Uterus (tissue), 3 donors: ENCODE measurements at regions not wholly inside any gene's neighbourhood (a gene's known extent, or its start where the extent isn't known, plus 50 kb on each side); places are given as distances from the start of the nearest gene placed in this dataset.

Experiments
- DNase-seq, 2 donors: peaks; one replicate each; pipeline ENCODE4 v3.0.0-alpha.2; 2019 to 2020
- H3K27ac ChIP-seq, 2 donors: fragments of 200-600 bp; sonication (generic); 1 replicate in 1 of 2; 2 replicates in 1 of 2; pipeline ENCODE4 v1.5.1; 2016 to 2018
- H3K27me3 ChIP-seq, 2 donors: fragments of 200-600 bp; sonication (generic); one replicate each; pipeline ENCODE4 v1.5.1; 2018 to 2019; ENCODE audit warnings: control low read depth in 1 of 2
- H3K36me3 ChIP-seq, 2 donors: fragments of 200-600 bp; sonication (generic); one replicate each; pipeline ENCODE4 v1.5.1; 2019; ENCODE audit warnings: control low read depth in 1 of 2
- H3K4me1 ChIP-seq, 2 donors: fragments of 200-600 bp; sonication (generic); one replicate each; pipeline ENCODE4 v1.5.1; 2018 to 2019; ENCODE audit warnings: control low read depth in 1 of 2
- H3K4me3 ChIP-seq, 2 donors: fragments of 200-600 bp; sonication (generic); 1 replicate in 1 of 2; 2 replicates in 1 of 2; pipeline ENCODE4 v1.5.1; 2018 to 2019; ENCODE audit warnings: mild to moderate bottlenecking in 1 of 2
- H3K9me3 ChIP-seq, 2 donors: fragments of 200-600 bp; sonication (generic); one replicate each; pipeline ENCODE4 v1.5.1; 2019; ENCODE audit warnings: control low read depth in 1 of 2
- CTCF ChIP-seq, 4 experiments: fragments of 200-600 bp in 2 of 4; fragments of 450-650 bp in 2 of 4; sonication (generic) in 2 of 4; IDR thresholded peaks; one replicate each; pipeline ENCODE4 v1.5.1; 2016 to 2019; ENCODE audit warnings: antibody characterized with exemption in 4 of 4, mild to moderate bottlenecking in 2 of 4, moderate library complexity in 1 of 4
- POLR2A ChIP-seq, 2 donors: fragments of 450-650 bp; IDR thresholded peaks; one replicate each; pipeline ENCODE4 v1.6.1; 2016; ENCODE audit warnings: antibody characterized with exemption in 2 of 2, mild to moderate bottlenecking in 1 of 2, moderate library complexity in 1 of 2
- intact Hi-C: fragments of 100-400 bp; cut with DNase I; formaldehyde crosslinking; loops from one replicate; pipeline ENCODE4 v1.15.1; 2023; ENCODE audit warnings: low total_unique reads
- donor health status: DM: yes; HTN: yes; CAD: no.

GRCh38 chr12:107277855-107278254, 184.5 kb upstream of the CRY1 start:
- TF ChIP-seq CTCF (IDR thresholded peaks at IDR 0.05) = no peak
- TF ChIP-seq POLR2A (IDR thresholded peaks at IDR 0.05) = no peak
- intact Hi-C loops = no loop called here
- Histone ChIP-seq H3K27me3 (no peaks in the 10 kb centered on the region), H3K4me1 (no peaks in the 10 kb centered on the region), H3K36me3 (no peaks in the 10 kb centered on the region), H3K9me3 (no peaks in the 10 kb centered on the region), H3K27ac (no peak overlapping the region), H3K4me3 (no peak overlapping the region)
- no peak for DNase-seq

GRCh38 chr12:107282628-107283027, 189.3 kb upstream of the CRY1 start:
- TF ChIP-seq CTCF (IDR thresholded peaks at IDR 0.05) = no peak
- no peak for TF ChIP-seq POLR2A (IDR thresholded peaks at IDR 0.05)
- Histone ChIP-seq H3K36me3 (no peaks in the 10 kb centered on the region), H3K27me3 (no peaks in the 10 kb centered on the region), H3K9me3 (no peaks in the 10 kb centered on the region), H3K4me3 (no peak overlapping the region), H3K4me1 (no peaks in the 10 kb centered on the region), H3K27ac (no peak overlapping the region)
- intact Hi-C loops = no loop called here
- DNase-seq = no peak

- TF ChIP-seq POLR2A (IDR thresholded peaks at IDR 0.05) (no peak), CTCF (IDR thresholded peaks at IDR 0.05) (no peak)
- intact Hi-C loops = no loop called here
- no peak for DNase-seq
- Histone ChIP-seq H3K9me3 (no peaks in the 10 kb centered on the region), H3K4me3 (no peak overlapping the region), H3K4me1 (no peaks in the 10 kb centered on the region), H3K27ac (no peak overlapping the region), H3K27me3 (no peaks in the 10 kb centered on the region), H3K36me3 (no peaks in the 10 kb centered on the region)
Measured at GRCh38 chr12:107283652-107284051, 190.3 kb upstream of the CRY1 start.

GRCh38 chr12:107284692-107285091, 191.3 kb upstream of the CRY1 start:
- Histone ChIP-seq H3K27me3 (no peaks in the 10 kb centered on the region), H3K9me3 (no peaks in the 10 kb centered on the region), H3K27ac (no peak overlapping the region), H3K4me3 (no peak overlapping the region), H3K4me1 (no peaks in the 10 kb centered on the region), H3K36me3 (no peaks in the 10 kb centered on the region)
- TF ChIP-seq POLR2A (IDR thresholded peaks at IDR 0.05) (no peak), CTCF (IDR thresholded peaks at IDR 0.05) (no peak)
- intact Hi-C loops = no loop called here
- DNase-seq = no peak

- H3K9me3 ChIP-seq = no peaks in the 10 kb centered on the region
Measured at GRCh38 chr12:107287436-107288413, 194.4 kb upstream of the CRY1 start.

More at GRCh38 chr12:107287436-107288413, 194.4 kb upstream of the CRY1 start:
- no peak for TF ChIP-seq CTCF (IDR thresholded peaks at IDR 0.05)
- no peak for TF ChIP-seq POLR2A (IDR thresholded peaks at IDR 0.05)
- no peak for DNase-seq
- no peaks in the 10 kb centered on the region for H3K36me3 ChIP-seq
- H3K27ac ChIP-seq = no peak overlapping the region
- H3K4me1 ChIP-seq = no peaks in the 10 kb centered on the region
- H3K4me3 ChIP-seq = no peak overlapping the region
- intact Hi-C loops = no loop called here
- H3K27me3 ChIP-seq = no peaks in the 10 kb centered on the region
